ENCODE measurements at regions not wholly inside any gene's neighbourhood (a gene's known extent, or its start where the extent isn't known, plus 50 kb on each side); places are given as distances from the start of the nearest gene placed in this dataset.

DNA sequence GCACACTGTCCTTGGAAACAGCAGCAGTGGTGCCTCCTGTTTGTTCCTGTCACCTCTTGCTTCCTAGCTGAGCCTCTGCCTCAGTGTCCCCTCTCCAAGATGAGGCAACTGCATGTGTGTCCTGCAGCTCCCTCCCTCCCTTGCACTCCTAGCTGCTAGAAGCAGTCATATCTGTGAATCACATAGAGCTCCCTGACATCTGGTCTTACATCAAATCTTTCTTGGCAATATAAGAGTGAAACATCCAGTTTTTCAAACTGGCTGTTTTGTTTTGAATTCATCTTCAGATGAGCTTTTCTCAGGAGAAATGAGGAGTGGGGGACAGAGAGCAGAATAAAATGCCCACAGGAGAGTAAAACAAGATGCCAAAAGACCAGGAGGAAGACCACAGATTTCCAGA lies 103.7 kb downstream of the VCPKMT start:
- Histone ChIP-seq H3K9me3 (no peaks in the 10 kb centered on the region), H3K27ac (no peak overlapping the region), H3K4me1 (ENCODE audit: control insufficient read depth in 1 of 2, low read depth in 2 of 2) (peaks cover 3 to 27% of the 10 kb centered on the region in 2 donors), H3K4me3 (no peak overlapping the region), H3K36me3 (no peaks in the 10 kb centered on the region), H3K27me3 (replicated peaks; ENCODE audit: insufficient read depth) (no peaks in the 10 kb centered on the region)
- DNase-seq (ENCODE audit: low spot score) (no peak), ATAC-seq (ENCODE audit: insufficient number of reproducible peaks, low FRiP score, low read depth) (no peak)
- TF ChIP-seq, protein P1, sequence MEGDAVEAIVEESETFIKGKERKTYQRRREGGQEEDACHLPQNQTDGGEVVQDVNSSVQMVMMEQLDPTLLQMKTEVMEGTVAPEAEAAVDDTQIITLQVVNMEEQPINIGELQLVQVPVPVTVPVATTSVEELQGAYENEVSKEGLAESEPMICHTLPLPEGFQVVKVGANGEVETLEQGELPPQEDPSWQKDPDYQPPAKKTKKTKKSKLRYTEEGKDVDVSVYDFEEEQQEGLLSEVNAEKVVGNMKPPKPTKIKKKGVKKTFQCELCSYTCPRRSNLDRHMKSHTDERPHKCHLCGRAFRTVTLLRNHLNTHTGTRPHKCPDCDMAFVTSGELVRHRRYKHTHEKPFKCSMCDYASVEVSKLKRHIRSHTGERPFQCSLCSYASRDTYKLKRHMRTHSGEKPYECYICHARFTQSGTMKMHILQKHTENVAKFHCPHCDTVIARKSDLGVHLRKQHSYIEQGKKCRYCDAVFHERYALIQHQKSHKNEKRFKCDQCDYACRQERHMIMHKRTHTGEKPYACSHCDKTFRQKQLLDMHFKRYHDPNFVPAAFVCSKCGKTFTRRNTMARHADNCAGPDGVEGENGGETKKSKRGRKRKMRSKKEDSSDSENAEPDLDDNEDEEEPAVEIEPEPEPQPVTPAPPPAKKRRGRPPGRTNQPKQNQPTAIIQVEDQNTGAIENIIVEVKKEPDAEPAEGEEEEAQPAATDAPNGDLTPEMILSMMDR (IDR thresholded peaks at IDR 0.05): no peak

DNA sequence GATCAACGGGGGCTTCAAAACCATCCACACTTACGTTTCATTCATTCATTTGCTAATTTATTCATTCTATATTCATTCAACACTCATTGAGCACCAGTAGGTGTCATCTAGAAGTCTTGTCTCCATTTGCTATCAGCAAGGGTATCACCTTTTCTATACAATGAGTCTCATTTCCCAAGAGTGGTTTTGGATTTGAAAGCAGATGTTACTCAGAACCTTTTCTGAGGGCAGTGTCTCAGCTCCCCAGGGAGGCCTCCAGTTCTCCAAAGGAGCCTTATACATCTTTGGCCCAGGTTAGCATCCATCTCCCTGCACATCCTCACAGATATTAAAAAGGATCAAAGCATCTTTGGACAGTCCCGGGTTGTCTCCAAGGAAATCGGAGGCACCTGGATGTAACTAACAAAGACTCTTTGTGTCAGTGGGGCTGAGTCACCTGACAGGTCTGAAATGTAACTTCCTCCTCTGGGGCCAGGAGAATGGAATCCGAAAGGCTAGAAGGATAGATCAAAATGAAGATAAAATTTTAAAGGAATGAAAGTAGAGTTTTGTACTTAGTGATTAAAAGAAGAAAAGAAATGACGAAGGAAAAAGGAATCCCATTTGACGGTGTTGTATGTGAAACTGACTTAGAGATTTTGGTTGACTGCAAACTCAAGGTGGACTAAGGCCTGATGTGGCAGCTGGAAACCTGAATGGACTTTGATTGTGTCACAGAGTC lies 103.0 kb downstream of the VCPKMT start:
- Histone ChIP-seq H3K36me3 (no peaks in the 10 kb centered on the region), H3K4me1 (ENCODE audit: control insufficient read depth in 1 of 2, low read depth in 2 of 2) (peaks cover 6 to 34% of the 10 kb centered on the region in 2 donors), H3K27me3 (replicated peaks; ENCODE audit: insufficient read depth) (no peaks in the 10 kb centered on the region), H3K4me3 (no peak overlapping the region), H3K9me3 (no peaks in the 10 kb centered on the region), H3K27ac (no peak overlapping the region)
- TF ChIP-seq, protein P1 (IDR thresholded peaks at IDR 0.05): no peak
- ATAC-seq (ENCODE audit: insufficient number of reproducible peaks, low FRiP score, low read depth) (no peak), DNase-seq (ENCODE audit: low spot score) (no peak)

DNA sequence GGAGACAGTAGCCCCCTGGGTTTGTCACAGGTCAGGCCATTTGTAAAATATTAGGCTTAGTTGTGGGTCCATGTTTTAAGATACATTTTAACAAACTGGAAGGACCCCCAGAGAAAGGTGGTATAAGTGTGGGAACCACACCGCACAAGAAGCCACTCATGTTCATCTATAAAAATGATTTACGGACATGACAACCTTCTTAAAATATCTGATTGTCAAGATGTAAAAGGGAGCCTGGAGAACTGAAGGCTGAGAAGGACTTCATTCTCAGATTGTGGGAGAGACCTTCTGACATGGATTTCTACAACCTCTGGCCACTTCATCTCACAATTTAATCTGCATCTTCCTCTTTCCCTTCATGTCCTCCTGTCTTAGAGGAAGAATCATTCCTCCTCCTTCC lies 102.4 kb downstream of the VCPKMT start:
- ATAC-seq (ENCODE audit: insufficient number of reproducible peaks, low FRiP score, low read depth): no peak
- TF ChIP-seq, protein P1 (IDR thresholded peaks at IDR 0.05): no peak
- no peak overlapping the region for H3K4me3 ChIP-seq
- H3K27ac ChIP-seq: no peak overlapping the region
- no peaks in the 10 kb centered on the region for H3K36me3 ChIP-seq
- DNase-seq (ENCODE audit: low spot score): no peak
- no peaks in the 10 kb centered on the region for H3K27me3 ChIP-seq (replicated peaks; ENCODE audit: insufficient read depth)
- no peaks in the 10 kb centered on the region for H3K9me3 ChIP-seq
- peaks cover 10 to 40% of the 10 kb centered on the region in 2 donors for H3K4me1 ChIP-seq (ENCODE audit: control insufficient read depth in 1 of 2, low read depth in 2 of 2)

DNA sequence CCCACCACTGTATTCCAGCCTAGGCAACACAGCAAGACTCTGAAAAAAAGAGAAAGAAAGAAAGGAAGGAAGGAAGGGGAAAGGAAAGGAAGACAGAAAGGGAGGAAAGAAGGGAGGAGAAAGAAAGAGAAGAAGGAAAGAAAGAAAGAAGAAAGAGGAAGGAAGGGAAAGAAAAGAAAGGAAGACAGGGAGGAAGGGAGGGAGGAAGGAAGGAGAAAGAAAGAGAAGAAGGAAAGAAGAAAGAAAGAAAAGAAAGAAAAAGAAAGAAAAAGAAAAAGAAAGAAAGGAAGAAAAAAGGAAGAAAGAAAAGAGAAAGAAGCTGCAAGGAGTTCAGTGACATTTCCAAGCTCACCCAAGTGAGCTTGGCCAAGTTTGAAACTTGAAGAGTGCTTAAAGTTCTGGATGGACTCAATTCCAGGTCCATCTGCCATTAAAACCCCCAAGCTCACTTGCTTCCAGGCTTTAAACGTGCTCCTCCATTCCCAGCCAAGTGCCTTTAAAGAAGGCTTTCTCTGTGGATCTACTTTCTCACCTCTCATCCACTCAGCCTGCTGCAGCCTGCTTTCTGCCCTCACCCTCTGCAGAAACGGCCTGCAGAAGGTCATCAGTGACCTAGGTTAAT lies 101.5 kb downstream of the VCPKMT start:
- H3K36me3 ChIP-seq: no peaks in the 10 kb centered on the region
- H3K4me3 ChIP-seq: no peak overlapping the region
- DNase-seq (ENCODE audit: low spot score) (no peak), ATAC-seq (ENCODE audit: insufficient number of reproducible peaks, low FRiP score, low read depth) (no peak)
- H3K27me3 ChIP-seq (replicated peaks; ENCODE audit: insufficient read depth): no peaks in the 10 kb centered on the region
- H3K27ac ChIP-seq: no peak overlapping the region
- TF ChIP-seq, protein P1 (IDR thresholded peaks at IDR 0.05): no peak
- peaks cover 2% of the 10 kb centered on the region for H3K9me3 ChIP-seq
- peaks cover 13 to 47% of the 10 kb centered on the region in 2 donors for H3K4me1 ChIP-seq (ENCODE audit: control insufficient read depth in 1 of 2, low read depth in 2 of 2)

DNA sequence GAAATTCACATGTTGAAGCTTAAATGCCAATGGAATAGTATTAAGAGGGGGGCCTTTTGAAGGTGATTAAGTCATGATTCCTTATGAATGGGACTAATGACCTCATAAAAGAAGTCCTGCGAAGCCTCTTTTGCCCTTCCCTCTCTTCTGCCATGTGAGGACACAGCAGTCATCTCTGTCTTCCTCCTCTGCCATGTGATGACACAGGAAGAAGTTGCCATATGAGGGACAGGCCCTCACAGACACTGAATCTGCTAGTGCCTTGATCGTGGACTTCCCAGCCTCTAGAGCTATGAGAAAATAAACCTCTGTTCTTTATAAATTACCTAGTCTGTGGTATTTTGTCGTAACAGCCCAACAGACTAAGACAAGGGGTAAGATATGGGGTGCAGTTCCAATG lies 100.7 kb downstream of the VCPKMT start:
- DNase-seq (ENCODE audit: low spot score) (no peak), ATAC-seq (ENCODE audit: insufficient number of reproducible peaks, low FRiP score, low read depth) (no peak)
- Histone ChIP-seq H3K4me1 (ENCODE audit: control insufficient read depth in 1 of 2, low read depth in 2 of 2) (peaks cover 13 to 48% of the 10 kb centered on the region in 2 donors), H3K9me3 (peaks cover 6% of the 10 kb centered on the region), H3K36me3 (no peaks in the 10 kb centered on the region), H3K4me3 (no peak overlapping the region), H3K27ac (no peak overlapping the region), H3K27me3 (replicated peaks; ENCODE audit: insufficient read depth) (no peaks in the 10 kb centered on the region)
- TF ChIP-seq, protein P1 (IDR thresholded peaks at IDR 0.05): no peak
